Gastrocnemius medialis (tissue), 4 donors: ENCODE measurements at regions not wholly inside any gene's neighbourhood (a gene's known extent, or its start where the extent isn't known, plus 50 kb on each side); places are given as distances from the start of the nearest gene placed in this dataset.

Source experiments
- ATAC-seq, 2 donors: fragments of 150-250 bp; one replicate each; pipeline ENCODE4 v1.9.1; 2016
- DNase-seq, 2 donors: peaks; one replicate each; pipeline ENCODE4 v3.0.0-alpha.2; 2019
- H3K27ac ChIP-seq, 4 donors: fragments of 200-600 bp; sonication (generic); 1 replicate in 1 of 4; 2 replicates in 3 of 4; pipeline ENCODE4 v1.5.1; 2016 to 2018; ENCODE audit warnings: mild to moderate bottlenecking in 2 of 4, moderate library complexity in 1 of 4
- H3K27me3 ChIP-seq, 3 donors: fragments of 200-600 bp; sonication (generic) in 2 of 3; 1 replicate in 1 of 3; 2 replicates in 2 of 3; pipeline versions ENCODE4 v1.5.1 to v1.6.0; 2016 to 2019; ENCODE audit warnings: mild to moderate bottlenecking in 1 of 3, moderate library complexity in 1 of 3
- H3K36me3 ChIP-seq, 2 donors: fragments of 200-600 bp; sonication (generic) in 1 of 2; one replicate each; pipeline ENCODE4 v1.5.1; 2017 to 2018
- H3K4me1 ChIP-seq, 2 donors: fragments of 200-600 bp; sonication (generic) in 1 of 2; one replicate each; pipeline ENCODE4 v1.5.1; 2016 to 2017; ENCODE audit warnings: mild to moderate bottlenecking in 2 of 2
- H3K4me3 ChIP-seq, 4 donors: fragments of 200-600 bp; sonication (generic) in 3 of 4; 1 replicate in 1 of 4; 2 replicates in 3 of 4; pipeline ENCODE4 v1.5.1; 2016 to 2019; ENCODE audit warnings: mild to moderate bottlenecking in 2 of 4
- H3K9me3 ChIP-seq, 3 donors: fragments of 200-600 bp; sonication (generic) in 2 of 3; 1 replicate in 1 of 3; 2 replicates in 2 of 3; pipeline ENCODE4 v1.5.1; 2016 to 2019
- CTCF ChIP-seq, 5 experiments: fragments of 450-650 bp in 3 of 5; fragments of 200-600 bp in 2 of 5; sonication (generic) in 2 of 5; IDR thresholded peaks in 4 of 5; conservative IDR thresholded peaks in 1 of 5; 1 replicate in 4 of 5; 2 replicates in 1 of 5; pipeline ENCODE4 v1.5.1; 2016 to 2019; ENCODE audit warnings: antibody characterized with exemption in 5 of 5, mild to moderate bottlenecking in 3 of 5, moderate library complexity in 3 of 5
- POLR2A ChIP-seq, 2 donors: fragments of 450-650 bp; IDR thresholded peaks; one replicate each; pipeline ENCODE4 v1.6.1; 2017; ENCODE audit warnings: antibody characterized with exemption in 2 of 2, mild to moderate bottlenecking in 2 of 2, moderate library complexity in 2 of 2
- in situ Hi-C, 4 donors: fragments of 200-750 bp; cut with MboI; loops; one replicate each; pipeline versions ENCODE4 v1.15.0 to v1.8.0; 2017; ENCODE audit warnings: low sequenced_read_pairs in 4 of 4
- intact Hi-C: fragments of 100-400 bp; cut with DNase I; formaldehyde crosslinking; loops from one replicate; pipeline ENCODE4 v1.15.1; 2023; ENCODE audit warnings: low total_unique reads

- no peaks in the 10 kb centered on the region for H3K36me3 ChIP-seq
- no peak overlapping the region for H3K27ac ChIP-seq
- H3K4me3 ChIP-seq: no peak overlapping the region
- ATAC-seq (no peak), DNase-seq (no peak)
- in situ Hi-C loops: no loop called here
- no peaks in the 10 kb centered on the region for H3K4me1 ChIP-seq
- intact Hi-C loops: no loop called here
- TF ChIP-seq POLR2A (IDR thresholded peaks at IDR 0.05) (no peak), CTCF (IDR thresholded peaks at IDR 0.05 in 4 of 5, conservative IDR thresholded peaks at IDR 0.05 in 1 of 5) (no peak)
- no peaks in the 10 kb centered on the region for H3K9me3 ChIP-seq
- H3K27me3 ChIP-seq: no peaks in the 10 kb centered on the region
Measured at GRCh38 chr13:103515410-103515809, 449.2 kb upstream of the SLC10A2 start.

- no peaks in the 10 kb centered on the region for H3K4me1 ChIP-seq
- no peak for DNase-seq
- ATAC-seq: no peak
- no peaks in the 10 kb centered on the region for H3K27me3 ChIP-seq
- H3K27ac ChIP-seq: no peak overlapping the region
- in situ Hi-C loops: no loop called here
- no peak for TF ChIP-seq POLR2A (IDR thresholded peaks at IDR 0.05)
- no peaks in the 10 kb centered on the region for H3K9me3 ChIP-seq
- intact Hi-C loops: no loop called here
- H3K4me3 ChIP-seq: no peak overlapping the region
- no peaks in the 10 kb centered on the region for H3K36me3 ChIP-seq
Measured at GRCh38 chr13:103514619-103515018, 448.4 kb upstream of the SLC10A2 start.

GRCh38 chr13:103514188-103514587, 448.0 kb upstream of the SLC10A2 start:
- no peak for DNase-seq

GRCh38 chr13:103510007-103510535, 443.9 kb upstream of the SLC10A2 start:
- H3K27me3 ChIP-seq: no peaks in the 10 kb centered on the region
- no peaks in the 10 kb centered on the region for H3K9me3 ChIP-seq
- H3K4me1 ChIP-seq: no peaks in the 10 kb centered on the region
- no peak overlapping the region for H3K4me3 ChIP-seq
- no peak for DNase-seq
- intact Hi-C loops (no loop called here), in situ Hi-C loops (no loop called here)
- H3K27ac ChIP-seq: no peak overlapping the region
- H3K36me3 ChIP-seq: no peaks in the 10 kb centered on the region
- ATAC-seq: no peak
- TF ChIP-seq POLR2A (IDR thresholded peaks at IDR 0.05) (no peak), CTCF (IDR thresholded peaks at IDR 0.05 in 4 of 5, conservative IDR thresholded peaks at IDR 0.05 in 1 of 5) (no peak)

More at GRCh38 chr13:103514188-103514587, 448.0 kb upstream of the SLC10A2 start:
- TF ChIP-seq POLR2A (IDR thresholded peaks at IDR 0.05) (no peak), CTCF (IDR thresholded peaks at IDR 0.05 in 4 of 5, conservative IDR thresholded peaks at IDR 0.05 in 1 of 5) (no peak)
- no peaks in the 10 kb centered on the region for H3K4me1 ChIP-seq
- intact Hi-C loops (no loop called here), in situ Hi-C loops (no loop called here)
- H3K36me3 ChIP-seq: no peaks in the 10 kb centered on the region
- H3K27ac ChIP-seq: no peak overlapping the region
- no peaks in the 10 kb centered on the region for H3K27me3 ChIP-seq
- ATAC-seq: no peak
- no peaks in the 10 kb centered on the region for H3K9me3 ChIP-seq
- H3K4me3 ChIP-seq: no peak overlapping the region

- H3K27me3 ChIP-seq: no peaks in the 10 kb centered on the region
- intact Hi-C loops: no loop called here
- no peaks in the 10 kb centered on the region for H3K36me3 ChIP-seq
- ATAC-seq (no peak), DNase-seq (no peak)
- H3K9me3 ChIP-seq: no peaks in the 10 kb centered on the region
- TF ChIP-seq POLR2A (IDR thresholded peaks at IDR 0.05) (no peak), CTCF (IDR thresholded peaks at IDR 0.05 in 4 of 5, conservative IDR thresholded peaks at IDR 0.05 in 1 of 5) (no peak)
- no peak overlapping the region for H3K27ac ChIP-seq
- in situ Hi-C loops: no loop called here
- H3K4me3 ChIP-seq: no peak overlapping the region
- no peaks in the 10 kb centered on the region for H3K4me1 ChIP-seq
Measured at GRCh38 chr13:103497404-103497803, 431.2 kb upstream of the SLC10A2 start.
